ENCODE measurements at regions not wholly inside any gene's neighbourhood (a gene's known extent, or its start where the extent isn't known, plus 50 kb on each side); places are given as distances from the start of the nearest gene placed in this dataset.

GRCh38 chr10:6817770-6818169 lies 237.7 kb upstream of the PRKCQ start (continued):
- TF ChIP-seq PHTF2 (CRISPR knock-in tag; IDR thresholded peaks at IDR 0.05) (no peak), TEAD2 (tag; IDR thresholded peaks at IDR 0.05) (no peak), GATAD2B (IDR thresholded peaks at IDR 0.05; ENCODE audit: borderline replicate concordance) (no peak)

GRCh38 chr10:6815346-6815745 lies 235.3 kb upstream of the PRKCQ start:
- in situ Hi-C loops (cut with MboI): no loop called here
- no peaks in the 10 kb centered on the region for H3K9me3 ChIP-seq (replicated peaks; ENCODE audit: control insufficient read depth, insufficient read depth, low read depth, low read length)
- POLR2A ChIA-PET: no interaction called here
- DNase-seq (ENCODE audit: extremely low read depth in 1 of 4, low spot score in 3 of 4): no peak
- H2AFZ ChIP-seq (ENCODE audit: low read depth, low read length): no peak overlapping the region
- H3K27me3 ChIP-seq (ENCODE audit: control insufficient read depth in 2 of 2, insufficient read depth in 2 of 2, low read length in 2 of 2): peaks cover 3 to 14% of the 10 kb centered on the region in 2 experiments; a peak in 4 of 5 replicates
- H4K20me1 ChIP-seq (replicated peaks; ENCODE audit: control insufficient read depth, insufficient read depth, low read length): no peaks in the 10 kb centered on the region
- H3K9ac ChIP-seq (ENCODE audit: insufficient read depth in 1 of 2, low read depth in 2 of 2, low read length in 2 of 2): no peak overlapping the region
- intact Hi-C loops (cut with micrococcal nuclease): no loop called here
- CTCF ChIA-PET (ENCODE audit: low intra/inter-chr PET ratio): interaction anchor here (0.6 kb wide), 1 partner anchor 803 kb away, joined by 3 read pairs; no protein-coding TSS in a partner anchor
- H3K4me3 ChIP-seq: no peak overlapping the region
- WGBS (ENCODE audit: insufficient coverage, low coverage, missing lambda C conversion rate): 0% methylated on average over 3 of the region's 3 CpGs
- H3K9me1 ChIP-seq (ENCODE audit: control insufficient read depth, insufficient read depth, low read length): no peaks in the 10 kb centered on the region
- no peaks in the 10 kb centered on the region for H3K79me2 ChIP-seq (ENCODE audit: control insufficient read depth, insufficient read depth, low read length)
- no peak for ATAC-seq
- no peak overlapping the region for H3K4me2 ChIP-seq (ENCODE audit: insufficient read depth, low read length)
- BruUV-seq (replicated peaks): no TSS peak
- no peaks in the 10 kb centered on the region for H3K36me3 ChIP-seq (ENCODE audit: control insufficient read depth, insufficient read depth, low read length)
- no peak for TF ChIP-seq TFAP4 (CRISPR knock-in tag; IDR thresholded peaks at IDR 0.05; ENCODE audit: borderline replicate concordance)
- H3K27ac ChIP-seq (ENCODE audit: extremely low read depth, low read depth, low read length): no peak overlapping the region
- no peaks in the 10 kb centered on the region for H3K4me1 ChIP-seq (replicated peaks in 1 of 2; ENCODE audit: control insufficient read depth in 2 of 2, insufficient read depth in 2 of 2, low read length in 2 of 2)
- FAIRE-seq: no peak
